ENCODE measurements at regions not wholly inside any gene's neighbourhood (a gene's known extent, or its start where the extent isn't known, plus 50 kb on each side); places are given as distances from the start of the nearest gene placed in this dataset.
"Not testable (repeated sequence)": the region's sequence is repeated elsewhere in the genome, so short reads cannot be mapped to it uniquely, and the experiment has no call there.

- H3K4me3 ChIP-seq: no peak overlapping the region
- TF ChIP-seq CTCF (IDR thresholded peaks at IDR 0.05) (no peak), POLR2A (IDR thresholded peaks at IDR 0.05) (no peak)
- peaks cover 0 to 29% (median 0%) of the 10 kb centered on the region in 3 donors for H3K9me3 ChIP-seq
- H3K36me3 ChIP-seq: peaks cover 0 to 35% (median 5%) of the 10 kb centered on the region in 3 donors
- 67 to 83% methylated on average over 2 of the region's 2 CpGs for WGBS, 2 donors
- no peaks in the 10 kb centered on the region for H3K4me1 ChIP-seq
- H3K27me3 ChIP-seq: no peaks in the 10 kb centered on the region
- H3K27ac ChIP-seq: no peak overlapping the region
- intact Hi-C loops (cut with DNase I): no loop called here
- DNase-seq: no peak
Observed at GRCh38 chr9:94464790-94465189, 90.1 kb upstream of the PCAT7 start.

GRCh38 chr9:94472063-94472462, 82.8 kb upstream of the PCAT7 start:
- DNase-seq; intact Hi-C loops (cut with DNase I); H3K27ac ChIP-seq; H3K27me3 ChIP-seq; H3K4me1 ChIP-seq; H3K36me3 ChIP-seq; H3K4me3 ChIP-seq: not testable (repeated sequence)
- peaks cover 0 to 16% (median 15%) of the 10 kb centered on the region in 3 donors for H3K9me3 ChIP-seq
- WGBS, 2 donors: 88 to 91% methylated on average over 4 of the region's 4 CpGs

- Histone ChIP-seq H3K27ac (no peak overlapping the region), H3K27me3 (peaks cover 0 to 4% (median 0%) of the 10 kb centered on the region in 4 donors), H3K4me1 (no peaks in the 10 kb centered on the region), H3K4me3 (no peak overlapping the region), H3K36me3 (no peaks in the 10 kb centered on the region), H3K9me3 (peaks cover 0 to 16% (median 15%) of the 10 kb centered on the region in 3 donors)
- WGBS, 2 donors: 82 to 90% methylated on average over 4 of the region's 4 CpGs
- no peak for TF ChIP-seq CTCF (IDR thresholded peaks at IDR 0.05)
- intact Hi-C loops (cut with DNase I): no loop called here
- no peak for DNase-seq
Observed at GRCh38 chr9:94472806-94473360, 82.0 kb upstream of the PCAT7 start.

GRCh38 chr9:94478755-94479730, 75.8 kb upstream of the PCAT7 start:
- intact Hi-C loops (cut with DNase I): no loop called here
- Histone ChIP-seq H3K27me3 (peaks cover 0 to 4% (median 0%) of the 10 kb centered on the region in 4 donors), H3K4me1 (no peaks in the 10 kb centered on the region), H3K27ac (no peak overlapping the region), H3K4me3 (no peak overlapping the region), H3K9me3 (no peaks in the 10 kb centered on the region), H3K36me3 (no peaks in the 10 kb centered on the region)
- 93 to 94% methylated on average over 8 to 16 of the region's 29 CpGs for WGBS, 2 donors
- no peak for TF ChIP-seq CTCF (IDR thresholded peaks at IDR 0.05)
- TF ChIP-seq POLR2A (IDR thresholded peaks at IDR 0.05): no peak
- DNase-seq: no peak

GRCh38 chr9:94479757-94480156, 75.1 kb upstream of the PCAT7 start:
- Histone ChIP-seq H3K4me3 (no peak overlapping the region), H3K4me1 (no peaks in the 10 kb centered on the region), H3K36me3 (no peaks in the 10 kb centered on the region), H3K27me3 (no peaks in the 10 kb centered on the region), H3K27ac (no peak overlapping the region), H3K9me3 (no peaks in the 10 kb centered on the region)
- TF ChIP-seq CTCF (IDR thresholded peaks at IDR 0.05) (no peak), POLR2A (IDR thresholded peaks at IDR 0.05) (no peak)
- 81 to 86% methylated on average over 4 to 5 of the region's 9 CpGs for WGBS, 2 donors
- DNase-seq: no peak
- intact Hi-C loops (cut with DNase I): no loop called here
